Endothelial cell of umbilical vein (primary cell): ENCODE measurements at regions not wholly inside any gene's neighbourhood (a gene's known extent, or its start where the extent isn't known, plus 50 kb on each side); places are given as distances from the start of the nearest gene placed in this dataset.

ENCODE experiments used
- BruUV-seq: library from RNA; stranded (reverse); fragments of 400-500 nt; replicated peaks from 2 replicates; lab custom pipeline; 2021; lab: Mats Ljungman, UMichigan
- CTCF ChIA-PET: fragments of 300-600, 350-600 bp; sonication (Branson Sonifier 250); formaldehyde crosslinking; loops from one replicate; lab custom pipeline; 2021; ENCODE audit warnings: antibody characterized with exemption, inconsistent platforms; lab: Charles Lee
- POLR2A ChIA-PET: fragments of 300-600, 350-600 bp; sonication (Branson Sonifier 250); formaldehyde crosslinking; loops from one replicate; lab custom pipeline; 2021; ENCODE audit warnings: antibody characterized with exemption, inconsistent platforms; lab: Charles Lee
- DNase-seq: peaks from one replicate; pipeline ENCODE4 v3.0.0-alpha.2; 2011; ENCODE audit warnings: low read depth, low spot score
- FAIRE-seq: peaks from 2 replicates; lab custom pipeline; 2011; peaks lifted over from hg19 to GRCh38; lab: Jason Lieb, UNC
- H2AFZ ChIP-seq: 2 replicates; pipeline ENCODE4 v1.6.0; 2012; ENCODE audit warnings: low read depth, low read length, control low read depth, inconsistent platforms
- H3K27ac ChIP-seq: 2 replicates; pipeline ENCODE4 v1.5.1; 2011; ENCODE audit warnings: low read depth, mild to moderate bottlenecking, control low read depth, low read length, moderate library complexity; ENCODE audit not compliant: insufficient read depth
- H3K27me3 ChIP-seq, 2 experiments: 2 replicates each; pipeline versions ENCODE4 v1.6.0 to v1.6.1; 2011; ENCODE audit warnings: low read length in 2 of 2, mixed read lengths in 1 of 2; ENCODE audit not compliant: control insufficient read depth in 2 of 2, insufficient read depth in 2 of 2
- H3K36me3 ChIP-seq, 2 experiments: 2 replicates in 1 of 2; 3 replicates in 1 of 2; pipeline ENCODE4 v1.5.1; 2011; ENCODE audit warnings: low read length in 2 of 2, mild to moderate bottlenecking in 1 of 2, moderate library complexity in 1 of 2; ENCODE audit not compliant: control insufficient read depth in 2 of 2, insufficient read depth in 2 of 2; ENCODE audit errors: extremely low read depth in 1 of 2
- H3K4me1 ChIP-seq: 3 replicates; pipeline ENCODE4 v1.5.1; 2011; ENCODE audit warnings: mild to moderate bottlenecking, low read length; ENCODE audit not compliant: control insufficient read depth, insufficient read depth; ENCODE audit errors: extremely low read depth
- H3K4me2 ChIP-seq: 2 replicates; pipeline ENCODE4 v1.6.1; 2011; ENCODE audit warnings: low read length, control low read depth, mixed read lengths; ENCODE audit not compliant: insufficient read depth
- H3K4me3 ChIP-seq, 3 experiments: fragments of 200-600 bp in 1 of 3; sonication (generic), shearing (Covaris generic) in 1 of 3; replicated peaks in 1 of 3; 2 replicates each; pipeline ENCODE4 v1.5.1; 2011 to 2016; ENCODE audit warnings: control low read depth in 3 of 3, low read length in 3 of 3, mild to moderate bottlenecking in 2 of 3, inconsistent platforms in 1 of 3, low read depth in 1 of 3, moderate library complexity in 1 of 3; ENCODE audit not compliant: insufficient read depth in 1 of 3
- H3K79me2 ChIP-seq: 2 replicates; pipeline ENCODE4 v1.6.0; 2012; ENCODE audit warnings: low read length, inconsistent platforms; ENCODE audit not compliant: control insufficient read depth, insufficient read depth
- H3K9ac ChIP-seq: replicated peaks from 2 replicates; pipeline ENCODE3; 2011; ENCODE audit warnings: low read length, control low read depth; ENCODE audit not compliant: insufficient read depth; ENCODE audit errors: extremely low read depth
- H3K9me1 ChIP-seq: replicated peaks from 3 replicates; pipeline ENCODE4 v1.6.0; 2011; ENCODE audit warnings: mild to moderate bottlenecking, low read length; ENCODE audit not compliant: control insufficient read depth, insufficient read depth; ENCODE audit errors: extremely low read depth
- H3K9me3 ChIP-seq: replicated peaks from 2 replicates; pipeline ENCODE4 v1.5.1; 2012; ENCODE audit warnings: low read length, inconsistent platforms; ENCODE audit not compliant: control insufficient read depth, insufficient read depth
- H4K20me1 ChIP-seq: replicated peaks from 2 replicates; pipeline ENCODE3; 2011; ENCODE audit warnings: mild to moderate bottlenecking, low read length; ENCODE audit not compliant: control insufficient read depth, insufficient read depth; ENCODE audit errors: extremely low read depth
- CTCF ChIP-seq, 2 donors: IDR thresholded peaks; 1 replicate in 1 of 2; 2 replicates in 1 of 2; pipeline ENCODE4 v1.5.1; 2011; ENCODE audit warnings: low read length in 2 of 2, mild to moderate bottlenecking in 2 of 2, moderate library complexity in 2 of 2, control low read depth in 1 of 2, inconsistent platforms in 1 of 2, low read depth in 1 of 2; ENCODE audit not compliant: insufficient read depth in 1 of 2; ENCODE audit errors: extremely low read depth in 1 of 2
- EZH2 ChIP-seq: IDR thresholded peaks from 2 replicates; pipeline ENCODE4 v1.6.1; 2012; ENCODE audit warnings: borderline replicate concordance, low read depth, mild to moderate bottlenecking, moderate library complexity, low read length, inconsistent platforms; ENCODE audit not compliant: severe bottlenecking
- FOS ChIP-seq: IDR thresholded peaks from 2 replicates; pipeline ENCODE4 v1.6.1; 2011; ENCODE audit warnings: mild to moderate bottlenecking, low read length, moderate library complexity, borderline replicate concordance; ENCODE audit not compliant: insufficient read depth
- GATA2 ChIP-seq: IDR thresholded peaks from 2 replicates; pipeline ENCODE4 v1.7.0; 2011; ENCODE audit warnings: low read depth, mild to moderate bottlenecking, moderate library complexity, mixed read lengths, low read length; ENCODE audit not compliant: insufficient read length, insufficient read depth
- JUN ChIP-seq: IDR thresholded peaks from 2 replicates; pipeline ENCODE4 v1.6.1; 2011; ENCODE audit warnings: borderline replicate concordance, low read depth; ENCODE audit not compliant: insufficient read length, insufficient read depth
- MAX ChIP-seq: IDR thresholded peaks from 2 replicates; pipeline ENCODE4 v1.6.1; 2011; ENCODE audit not compliant: insufficient read depth, insufficient read length
- MYC ChIP-seq: IDR thresholded peaks from one replicate; pipeline ENCODE4 v1.6.1; 2011; ENCODE audit warnings: mild to moderate bottlenecking, low read depth, low read length
- POLR2A ChIP-seq: IDR thresholded peaks from 2 replicates; pipeline ENCODE4 v1.6.1; 2012; ENCODE audit warnings: low read depth, mild to moderate bottlenecking, control low read depth, low read length
- POLR2AphosphoS5 ChIP-seq: IDR thresholded peaks from 2 replicates; pipeline ENCODE4 v1.6.1; 2012; ENCODE audit warnings: low read depth, mild to moderate bottlenecking, control low read depth, low read length, moderate library complexity; ENCODE audit not compliant: insufficient read depth
- dilution Hi-C: fragments of 300-500 bp; cut with MboI; formaldehyde crosslinking; loops from one replicate; pipeline ENCODE4 v1.15.0; 2019; ENCODE audit warnings: low sequenced_read_pairs; ENCODE audit not compliant: extremely low pct_ligation_motif_present
- intact Hi-C: fragments of 100-400 bp; cut with micrococcal nuclease; formaldehyde crosslinking; loops from one replicate; pipeline ENCODE4 v1.10.0; 2022

- no peak overlapping the region for H3K27ac ChIP-seq
- no peak overlapping the region for H3K4me3 ChIP-seq
- no peaks in the 10 kb centered on the region for H3K36me3 ChIP-seq
- no peaks in the 10 kb centered on the region for H3K9me1 ChIP-seq
- H3K9me3 ChIP-seq = no peaks in the 10 kb centered on the region
- no peak overlapping the region for H2AFZ ChIP-seq
- no peaks in the 10 kb centered on the region for H3K79me2 ChIP-seq
- CTCF ChIA-PET = no interaction called here
- POLR2A ChIA-PET = no interaction called here
- no peak overlapping the region for H3K9ac ChIP-seq
- dilution Hi-C loops = no loop called here
- intact Hi-C loops = no loop called here
- DNase-seq (no peak), FAIRE-seq (no peak)
- TF ChIP-seq MAX (no peak), GATA2 (no peak), EZH2 (no peak), FOS (no peak), POLR2AphosphoS5 (no peak), POLR2A (no peak), MYC (no peak), JUN (no peak), CTCF (IDR thresholded peaks at IDR 0.05; ENCODE audit: extremely low read depth in 1 of 2, insufficient read depth in 1 of 2, low read depth in 1 of 2, low read length in 2 of 2) (no peak)
- BruUV-seq = no TSS peak
- no peaks in the 10 kb centered on the region for H4K20me1 ChIP-seq
- H3K4me2 ChIP-seq = no peak overlapping the region
- no peaks in the 10 kb centered on the region for H3K4me1 ChIP-seq
- no peaks in the 10 kb centered on the region for H3K27me3 ChIP-seq
Observed at GRCh38 chr18:57242285-57242684, 95.4 kb downstream of the BOD1L2 start.
